GM19193 (cell line): ENCODE measurements at regions not wholly inside any gene's neighbourhood (a gene's known extent, or its start where the extent isn't known, plus 50 kb on each side); places are given as distances from the start of the nearest gene placed in this dataset.

Experiments used
- POLR2A ChIP-seq: IDR thresholded peaks from 4 replicates; pipeline ENCODE4 v1.6.1; 2011; ENCODE audit not compliant: insufficient read depth, insufficient read length; ENCODE audit errors: extremely low read depth

DNA sequence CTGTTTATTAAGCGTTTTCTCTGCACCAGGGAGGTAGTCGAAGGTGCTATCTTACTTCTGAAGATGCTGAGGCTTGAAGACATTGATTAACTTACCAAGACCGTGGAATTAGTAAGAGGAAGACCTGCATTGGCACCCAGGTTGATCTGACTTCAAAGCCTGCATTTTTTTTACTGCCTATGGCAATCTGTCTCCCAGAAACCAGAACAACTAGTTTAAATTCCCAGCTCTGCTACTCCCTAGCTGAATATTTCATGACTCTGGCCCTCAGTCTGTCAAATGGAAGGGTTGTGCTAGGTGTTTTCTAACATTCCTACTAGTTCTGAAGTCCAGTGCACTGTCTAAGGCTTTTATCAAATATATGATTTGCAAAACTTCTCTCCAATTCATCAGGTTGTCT is 52.0 kb upstream of the GRAMD1B start:
- no peak for TF ChIP-seq POLR2A

DNA sequence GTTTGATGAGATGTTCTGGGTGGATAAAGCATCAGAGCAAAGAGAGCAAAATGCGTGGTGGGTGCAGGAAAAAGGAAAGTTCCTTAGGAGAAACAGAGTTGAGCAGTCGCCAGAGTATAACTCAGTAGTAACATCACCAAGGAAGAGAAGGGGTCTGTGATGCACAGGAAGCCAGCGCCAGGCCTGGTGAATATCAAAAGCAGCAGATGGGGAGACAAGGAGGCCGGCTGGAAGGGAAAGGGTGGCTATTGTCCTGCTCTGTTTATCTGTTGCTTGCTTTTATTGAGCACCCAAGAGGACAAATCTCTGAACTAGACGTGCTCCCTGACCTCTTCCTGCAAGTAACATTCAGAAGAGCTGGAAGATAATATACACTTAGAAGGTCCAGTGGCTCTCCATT is 52.7 kb upstream of the GRAMD1B start:
- no peak for TF ChIP-seq POLR2A

DNA sequence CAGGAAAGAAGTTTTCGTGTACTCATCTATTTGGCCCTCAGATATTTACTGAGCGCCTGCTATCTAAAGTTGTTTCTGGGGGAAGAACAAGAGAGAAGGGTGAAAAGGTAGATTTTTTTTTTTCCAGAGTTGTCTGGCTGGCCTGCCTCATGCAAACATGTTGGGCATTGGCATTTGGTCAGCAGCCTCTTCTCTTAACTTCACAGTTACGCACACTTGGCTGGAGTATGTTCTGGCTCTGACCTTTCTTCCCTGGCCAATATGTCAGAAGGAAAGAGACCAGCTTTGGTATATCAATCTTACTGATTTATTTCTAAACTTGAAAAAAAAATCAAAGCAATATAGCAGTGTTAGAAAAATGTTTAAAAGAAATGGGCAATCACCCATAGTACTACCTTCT is 54.2 kb upstream of the GRAMD1B start:
- TF ChIP-seq POLR2A = no peak

DNA sequence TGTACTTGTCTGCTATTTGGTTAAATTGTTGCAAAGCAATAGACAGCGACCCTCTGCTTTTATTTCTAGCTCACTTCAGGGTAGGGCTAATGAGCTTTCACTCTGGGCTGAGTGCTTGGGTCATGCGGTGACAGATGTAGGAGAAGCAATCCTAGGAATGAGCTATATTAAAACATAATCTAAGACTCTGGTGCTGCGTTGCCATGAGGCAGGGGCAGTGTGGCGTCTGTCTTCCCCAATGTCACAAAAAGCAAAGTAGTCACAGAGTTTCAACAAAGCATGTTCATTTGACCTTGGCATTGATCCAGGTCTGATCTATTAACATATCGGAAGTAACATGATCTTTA is 55.5 kb upstream of the GRAMD1B start:
- no peak for TF ChIP-seq POLR2A

DNA sequence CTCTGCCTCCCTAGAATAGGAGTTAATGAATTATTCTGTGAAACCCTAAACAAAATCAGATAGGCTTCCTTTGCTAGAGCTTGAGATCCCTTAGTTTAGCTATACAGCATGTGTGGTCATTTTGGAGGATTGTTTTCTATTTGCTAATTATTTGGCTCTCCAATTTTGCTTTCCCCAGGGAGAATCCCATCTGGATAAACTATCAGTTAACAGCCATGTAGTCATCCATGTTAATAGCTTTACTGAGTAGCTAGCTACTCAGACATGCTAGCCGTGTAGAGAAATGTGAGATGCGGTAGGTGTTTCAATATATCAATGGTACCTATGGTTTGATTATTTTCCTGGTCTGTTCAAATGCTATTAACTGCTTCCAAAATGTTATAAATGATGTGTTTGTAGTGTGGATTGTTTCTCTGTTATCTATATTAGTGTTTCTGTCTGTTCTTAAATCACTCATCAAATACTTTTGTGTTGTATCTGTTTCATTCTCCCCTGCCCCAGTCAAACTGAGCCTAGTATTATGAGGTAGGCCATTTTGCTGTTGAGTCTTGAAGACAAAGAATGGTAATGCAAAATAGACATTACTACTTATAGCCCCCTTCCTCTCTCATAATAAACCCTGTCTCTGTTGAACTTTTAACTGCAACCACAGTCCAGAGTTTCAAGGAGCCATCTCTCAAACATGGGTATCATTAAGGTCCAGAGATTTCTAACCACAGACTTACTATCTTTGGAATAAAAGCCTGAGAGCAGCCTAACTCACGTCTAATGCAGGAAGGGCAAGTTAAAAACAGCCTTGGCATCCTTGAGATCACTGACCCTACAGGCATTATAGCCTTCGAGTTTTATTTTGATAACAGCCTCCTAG is 56.1 kb upstream of the GRAMD1B start:
- no peak for TF ChIP-seq POLR2A

DNA sequence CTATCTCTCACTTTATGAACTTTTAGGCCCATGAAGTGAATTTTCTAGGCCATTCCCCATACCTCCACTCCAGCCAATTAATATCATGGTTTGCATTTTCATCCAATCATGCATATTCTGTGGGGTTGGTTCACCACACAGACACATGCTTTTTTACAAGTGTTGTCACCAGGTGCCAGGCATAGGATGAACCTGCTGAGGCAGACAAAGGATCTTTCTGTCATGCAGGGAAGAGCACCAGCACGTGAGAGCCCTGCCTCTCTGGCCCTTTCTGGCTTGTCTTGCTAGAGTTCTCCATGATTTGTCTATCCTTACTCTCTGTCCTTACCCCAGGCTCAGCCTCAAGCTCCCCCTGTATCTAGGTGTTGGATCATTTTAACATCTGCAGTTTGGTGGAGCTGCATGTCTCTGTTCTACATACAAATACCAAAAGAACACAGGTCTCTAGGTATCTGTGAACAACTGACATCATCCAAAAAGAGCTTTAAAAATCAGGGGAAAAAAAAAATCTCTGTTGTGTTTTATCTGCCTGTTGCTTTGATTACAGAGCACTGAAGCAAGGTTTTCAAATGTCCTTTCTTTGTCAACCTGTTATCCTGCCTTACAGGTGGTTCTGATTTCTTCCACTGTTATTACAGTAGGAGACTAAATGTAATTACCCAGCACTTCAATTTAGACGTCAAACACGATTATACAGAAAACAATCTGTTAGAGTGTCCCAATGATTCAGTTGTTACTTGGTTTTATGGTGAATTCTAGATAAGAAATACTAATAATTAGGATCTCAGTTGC is 58.4 kb upstream of the GRAMD1B start:
- TF ChIP-seq POLR2A = no peak

DNA sequence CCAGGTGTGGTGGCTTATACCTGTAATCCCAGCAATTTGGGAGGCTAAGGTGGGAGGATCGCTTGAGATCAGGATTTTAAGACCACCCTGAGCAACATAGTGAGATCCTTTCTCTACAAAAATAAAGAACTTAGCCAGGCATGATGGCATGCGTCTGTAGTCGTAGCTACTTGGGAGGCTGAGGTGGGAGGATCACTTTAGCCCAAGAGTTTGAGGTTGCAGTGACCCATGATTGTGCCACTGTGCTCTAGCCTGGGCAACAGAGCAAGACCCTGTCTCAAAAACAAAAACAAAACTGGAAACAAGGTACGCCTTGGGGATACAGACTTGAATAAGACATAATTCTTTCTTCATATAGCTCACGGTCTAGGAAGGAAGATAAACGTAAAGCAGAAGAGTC is 63.1 kb upstream of the GRAMD1B start:
- no peak for TF ChIP-seq POLR2A

DNA sequence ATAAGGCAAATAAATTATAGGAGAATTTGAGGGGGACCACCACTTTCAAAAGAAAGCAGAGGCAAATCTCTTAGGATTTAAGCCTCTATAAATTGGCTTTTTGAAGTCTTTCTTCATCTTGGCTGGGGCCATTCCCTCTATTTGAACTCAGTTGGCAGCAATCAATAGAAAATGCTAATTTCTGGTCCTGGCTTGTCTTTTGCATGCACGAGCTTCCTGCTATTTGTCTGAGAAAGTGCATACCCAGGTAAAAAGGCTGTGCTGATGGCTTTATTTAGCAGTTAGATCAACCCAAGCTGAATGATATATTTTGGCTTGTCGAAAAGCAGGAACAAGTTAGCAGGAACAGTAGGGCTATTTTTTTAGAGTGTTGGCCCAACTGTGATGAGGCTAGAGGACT is 64.1 kb upstream of the GRAMD1B start:
- no peak for TF ChIP-seq POLR2A

DNA sequence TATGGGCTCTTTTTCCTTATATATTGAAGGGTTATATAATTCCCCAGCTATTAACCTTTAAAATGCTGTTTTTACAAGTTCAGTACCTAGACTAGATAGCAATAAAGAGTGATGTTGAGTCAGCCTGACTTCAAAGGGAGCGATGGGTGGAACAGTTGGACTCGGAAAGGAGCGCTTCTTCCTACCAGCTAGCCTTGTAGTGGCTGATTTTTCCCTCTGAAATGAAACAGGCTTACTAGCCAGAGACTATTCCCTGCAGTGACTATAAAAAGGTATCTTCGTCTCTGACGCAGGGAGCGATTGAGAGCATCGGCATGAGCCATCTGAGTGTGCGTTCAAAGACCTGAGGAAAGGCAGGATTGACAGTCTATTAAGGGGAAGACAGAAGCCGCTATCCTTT is 66.0 kb upstream of the GRAMD1B start:
- TF ChIP-seq POLR2A = no peak

DNA sequence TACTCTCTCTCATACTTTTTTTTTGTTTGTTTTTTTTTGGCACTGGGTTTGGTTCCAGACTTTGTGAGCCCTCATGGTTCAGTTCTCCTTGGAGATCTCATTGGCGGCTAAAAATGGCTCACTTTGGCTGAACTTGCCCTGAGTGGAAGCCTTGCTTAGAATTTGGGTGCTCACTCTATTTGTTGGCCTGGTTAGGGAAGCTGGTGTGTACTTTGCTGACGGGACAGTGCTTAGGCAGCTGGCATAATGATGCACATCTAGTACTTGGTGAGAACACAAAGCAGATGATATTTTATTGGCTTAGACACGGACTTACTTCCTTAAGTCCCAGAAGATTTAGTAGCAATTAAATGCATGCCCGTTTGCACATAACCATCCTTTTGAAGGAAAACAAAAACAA is 66.5 kb upstream of the GRAMD1B start:
- no peak for TF ChIP-seq POLR2A

DNA sequence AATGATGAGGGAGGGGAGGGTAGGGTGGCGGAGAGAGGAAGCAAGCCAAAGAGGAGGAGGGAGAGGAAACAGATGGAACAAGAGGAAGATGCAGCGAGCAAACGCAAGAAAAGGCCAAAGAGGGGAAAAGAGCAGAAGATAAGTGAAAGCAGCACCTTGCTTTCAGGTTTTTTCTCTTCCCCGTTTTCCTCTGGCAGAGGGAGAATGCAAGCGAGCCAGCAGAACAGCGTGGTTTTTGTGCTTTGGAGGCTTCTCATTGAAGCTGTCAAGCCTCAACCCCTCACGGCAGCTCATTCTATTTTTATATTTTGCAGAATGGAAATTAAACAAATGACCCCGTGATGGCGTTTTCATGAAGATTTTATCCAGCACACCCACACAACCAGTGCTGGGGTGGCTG is 67.1 kb upstream of the GRAMD1B start:
- TF ChIP-seq POLR2A = no peak

DNA sequence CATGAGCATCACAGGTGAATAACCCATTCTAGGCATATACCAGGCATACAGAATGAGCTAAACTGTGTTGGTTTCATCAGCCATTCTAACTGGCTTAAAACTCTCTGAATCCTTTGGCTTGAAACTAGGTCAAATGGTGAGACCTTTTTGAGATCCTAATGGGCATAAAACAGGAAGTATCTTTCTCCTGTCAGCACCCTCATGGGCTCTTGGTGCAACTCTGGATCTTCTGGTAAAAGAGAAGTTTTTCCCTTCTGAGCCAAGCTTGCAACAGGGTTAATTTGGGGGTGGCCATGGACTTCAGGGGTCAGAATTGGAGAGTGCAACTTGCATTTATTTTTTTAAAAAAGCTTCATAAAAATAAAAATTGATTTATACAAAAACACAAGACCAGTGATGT is 67.9 kb upstream of the GRAMD1B start:
- no peak for TF ChIP-seq POLR2A

DNA sequence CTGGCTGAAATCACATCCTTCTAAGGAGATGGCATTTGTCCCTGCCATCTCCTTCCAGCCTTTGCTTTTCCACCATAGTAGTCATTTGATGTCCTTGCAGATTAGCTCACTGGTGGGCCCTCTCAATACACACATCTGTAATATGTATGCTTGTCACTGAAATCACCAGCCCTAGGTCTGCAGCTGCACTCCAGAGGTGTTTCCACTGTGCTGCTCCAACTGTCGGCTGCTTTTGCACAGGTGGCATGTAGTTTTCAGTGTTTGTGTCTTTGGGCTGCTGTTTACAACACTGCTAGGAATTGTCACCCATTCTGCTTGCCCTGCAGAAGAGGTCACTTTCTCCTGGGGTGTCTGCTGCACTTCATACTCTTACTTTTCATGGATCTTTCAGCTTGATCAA is 69.0 kb upstream of the GRAMD1B start:
- no peak for TF ChIP-seq POLR2A

DNA sequence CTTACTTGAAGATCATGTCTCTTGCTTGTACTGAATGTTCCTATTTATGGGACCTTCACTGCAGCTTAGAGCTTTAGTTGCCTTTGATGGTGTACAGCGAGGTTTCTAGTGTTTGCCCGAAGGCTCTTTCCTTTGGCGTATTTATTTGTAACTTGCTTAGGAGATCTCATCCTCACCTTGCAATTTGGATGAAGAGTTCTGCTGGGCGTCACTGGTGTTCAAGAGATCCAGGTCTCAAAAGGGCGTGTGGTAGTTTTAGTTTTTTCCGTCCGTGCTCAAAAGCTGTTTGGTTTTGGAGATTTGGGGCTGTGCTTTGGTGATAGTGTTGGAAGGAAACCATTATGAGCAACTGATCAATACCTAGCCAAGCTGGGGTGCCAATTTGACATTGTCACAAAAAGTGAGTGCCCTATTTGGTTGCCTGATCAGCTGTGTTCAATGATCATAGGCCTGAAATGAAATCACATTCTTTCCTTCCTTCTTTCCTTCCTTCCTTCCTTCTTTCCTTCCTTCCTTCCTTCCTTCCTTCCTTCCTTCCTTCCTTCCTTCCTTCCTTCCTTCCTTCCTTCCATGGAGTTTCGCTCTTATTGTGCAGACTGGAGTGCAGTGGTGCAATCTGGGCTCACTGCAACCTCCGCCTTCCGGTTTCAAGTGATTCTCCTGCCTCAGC is 69.7 kb upstream of the GRAMD1B start:
- no peak for TF ChIP-seq POLR2A

DNA sequence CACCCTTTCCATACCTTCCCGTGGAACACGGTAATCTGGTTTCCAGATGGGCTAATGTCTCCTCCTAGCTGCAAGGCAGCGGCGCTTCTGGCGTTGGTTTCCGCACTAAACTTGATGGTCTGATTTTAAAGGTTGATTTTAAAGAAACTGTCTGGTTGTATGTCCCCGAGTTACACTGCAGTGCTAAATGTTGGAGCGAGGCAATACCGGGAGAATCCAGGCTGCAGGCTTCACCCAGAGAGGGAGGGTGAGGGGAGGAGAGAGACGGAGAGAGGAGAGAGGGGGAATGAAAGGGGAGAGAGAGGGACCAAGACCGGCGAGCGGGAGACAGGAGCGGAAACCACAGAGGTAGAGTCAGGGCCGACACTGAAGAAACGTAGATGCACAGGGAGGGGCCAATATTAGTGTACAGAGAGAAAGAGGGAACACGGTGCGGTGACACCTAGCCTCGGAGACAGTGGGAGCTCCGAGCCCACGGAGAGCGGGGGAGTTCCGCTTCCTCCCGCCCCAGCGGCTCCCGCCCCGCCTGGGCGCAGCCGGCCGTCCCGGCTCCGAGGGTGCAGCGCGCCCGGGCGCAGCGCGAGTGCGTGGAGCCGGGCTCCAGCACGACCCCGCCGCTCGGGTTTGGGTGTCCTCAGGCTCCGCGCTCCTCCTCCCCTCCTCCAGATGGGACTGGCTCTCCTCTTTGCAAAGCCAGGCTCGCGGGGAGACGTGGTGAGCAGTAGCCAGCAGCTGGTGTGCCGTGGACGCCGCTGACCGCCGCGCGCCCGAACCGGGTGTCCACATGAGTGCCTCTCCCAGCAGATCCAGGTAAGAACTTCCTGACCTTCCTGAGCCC is 71.9 kb upstream of the GRAMD1B start:
- TF ChIP-seq POLR2A = no peak

DNA sequence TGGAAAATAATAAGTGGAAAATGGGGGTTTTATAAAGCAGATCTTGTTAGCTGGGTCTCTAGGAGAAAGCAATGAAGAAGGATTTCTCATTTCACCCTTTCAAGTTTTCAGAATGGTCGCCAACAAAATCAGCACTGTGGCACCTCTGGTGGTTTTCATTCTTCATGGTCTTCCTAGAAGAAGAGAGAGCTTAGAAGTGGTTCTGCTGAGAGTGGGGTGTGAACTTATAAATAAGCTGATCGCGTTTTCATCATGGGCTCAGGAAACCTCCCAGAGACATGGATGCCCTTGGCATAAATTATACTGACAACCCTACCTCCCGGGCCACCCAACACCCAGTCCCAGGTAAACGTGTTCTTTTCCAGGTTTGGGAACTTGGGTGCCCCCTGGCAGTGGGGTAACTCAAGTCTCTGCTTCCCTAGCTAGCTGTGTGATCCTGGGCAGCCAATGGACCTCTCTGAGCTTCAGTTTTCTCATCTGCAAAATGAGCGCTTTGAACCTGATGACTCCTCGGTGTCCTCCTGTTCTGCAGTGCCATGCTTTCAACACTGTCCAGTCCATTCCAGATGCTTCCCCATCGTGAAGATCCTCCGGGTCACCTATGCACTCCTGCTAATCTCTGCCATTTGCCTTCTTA is 72.6 kb upstream of the GRAMD1B start:
- TF ChIP-seq POLR2A = no peak
